HFF-Myc (cell line): ENCODE measurements at regions not wholly inside any gene's neighbourhood (a gene's known extent, or its start where the extent isn't known, plus 50 kb on each side); places are given as distances from the start of the nearest gene placed in this dataset.

ENCODE experiments used
- DNase-seq: peaks from one replicate; pipeline ENCODE4 v3.0.0-alpha.2; 2011; ENCODE audit warnings: low read depth; ENCODE audit errors: extremely low read depth
- H3K4me3 ChIP-seq: replicated peaks from 2 replicates; pipeline ENCODE4 v1.5.1; 2011; ENCODE audit warnings: low read depth, mild to moderate bottlenecking, control low read depth, low read length
- TF ChIP-seq, protein P1 (sequence below): IDR thresholded peaks from 2 replicates; pipeline ENCODE4 v1.5.1; 2012; ENCODE audit warnings: mild to moderate bottlenecking, low read depth, low read length, control low read depth; ENCODE audit errors: missing control alignments

DNA sequence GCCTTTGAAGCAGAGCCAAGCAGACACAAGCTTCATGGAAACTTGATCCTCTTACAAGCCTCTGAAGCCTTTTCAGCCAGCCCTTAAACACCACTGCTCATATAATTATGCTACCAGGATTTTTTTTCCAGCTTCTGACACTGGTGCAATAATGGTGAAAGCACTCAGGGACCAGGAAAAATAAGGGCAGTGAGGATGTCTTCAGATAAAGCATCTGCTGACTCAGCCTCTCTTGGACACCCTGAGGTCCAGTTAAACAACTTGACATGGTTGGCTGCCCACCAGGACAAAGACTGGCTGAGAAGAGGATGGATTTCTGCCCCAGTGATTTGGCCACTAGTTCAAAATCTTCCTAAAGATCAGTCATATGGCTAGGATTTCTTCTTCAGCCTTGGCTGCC lies 124.2 kb upstream of the N4BP1 start:
- no peak for DNase-seq
- TF ChIP-seq, protein P1, sequence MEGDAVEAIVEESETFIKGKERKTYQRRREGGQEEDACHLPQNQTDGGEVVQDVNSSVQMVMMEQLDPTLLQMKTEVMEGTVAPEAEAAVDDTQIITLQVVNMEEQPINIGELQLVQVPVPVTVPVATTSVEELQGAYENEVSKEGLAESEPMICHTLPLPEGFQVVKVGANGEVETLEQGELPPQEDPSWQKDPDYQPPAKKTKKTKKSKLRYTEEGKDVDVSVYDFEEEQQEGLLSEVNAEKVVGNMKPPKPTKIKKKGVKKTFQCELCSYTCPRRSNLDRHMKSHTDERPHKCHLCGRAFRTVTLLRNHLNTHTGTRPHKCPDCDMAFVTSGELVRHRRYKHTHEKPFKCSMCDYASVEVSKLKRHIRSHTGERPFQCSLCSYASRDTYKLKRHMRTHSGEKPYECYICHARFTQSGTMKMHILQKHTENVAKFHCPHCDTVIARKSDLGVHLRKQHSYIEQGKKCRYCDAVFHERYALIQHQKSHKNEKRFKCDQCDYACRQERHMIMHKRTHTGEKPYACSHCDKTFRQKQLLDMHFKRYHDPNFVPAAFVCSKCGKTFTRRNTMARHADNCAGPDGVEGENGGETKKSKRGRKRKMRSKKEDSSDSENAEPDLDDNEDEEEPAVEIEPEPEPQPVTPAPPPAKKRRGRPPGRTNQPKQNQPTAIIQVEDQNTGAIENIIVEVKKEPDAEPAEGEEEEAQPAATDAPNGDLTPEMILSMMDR: no peak
- H3K4me3 ChIP-seq: no peak overlapping the region

DNA sequence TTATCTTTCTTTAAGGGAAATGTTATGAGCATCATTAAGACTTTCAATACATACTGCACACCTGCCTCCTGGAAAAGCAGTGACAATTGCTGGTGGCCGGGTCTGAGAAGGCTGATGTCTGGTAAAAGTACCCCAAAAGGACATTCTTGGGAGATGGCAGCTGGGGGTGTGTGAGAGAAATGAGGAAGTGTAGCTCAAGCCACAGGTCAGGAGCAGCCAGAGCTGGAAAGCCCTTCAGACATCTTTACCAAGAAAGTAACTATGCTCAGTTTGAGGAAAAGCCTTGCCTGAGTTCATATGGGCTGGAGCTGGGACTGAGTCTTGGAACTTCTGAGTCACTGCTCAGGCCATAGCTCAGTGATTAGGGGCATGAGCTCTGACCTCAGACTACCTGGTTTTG lies 94.7 kb upstream of the N4BP1 start:
- TF ChIP-seq, protein P1: no peak

DNA sequence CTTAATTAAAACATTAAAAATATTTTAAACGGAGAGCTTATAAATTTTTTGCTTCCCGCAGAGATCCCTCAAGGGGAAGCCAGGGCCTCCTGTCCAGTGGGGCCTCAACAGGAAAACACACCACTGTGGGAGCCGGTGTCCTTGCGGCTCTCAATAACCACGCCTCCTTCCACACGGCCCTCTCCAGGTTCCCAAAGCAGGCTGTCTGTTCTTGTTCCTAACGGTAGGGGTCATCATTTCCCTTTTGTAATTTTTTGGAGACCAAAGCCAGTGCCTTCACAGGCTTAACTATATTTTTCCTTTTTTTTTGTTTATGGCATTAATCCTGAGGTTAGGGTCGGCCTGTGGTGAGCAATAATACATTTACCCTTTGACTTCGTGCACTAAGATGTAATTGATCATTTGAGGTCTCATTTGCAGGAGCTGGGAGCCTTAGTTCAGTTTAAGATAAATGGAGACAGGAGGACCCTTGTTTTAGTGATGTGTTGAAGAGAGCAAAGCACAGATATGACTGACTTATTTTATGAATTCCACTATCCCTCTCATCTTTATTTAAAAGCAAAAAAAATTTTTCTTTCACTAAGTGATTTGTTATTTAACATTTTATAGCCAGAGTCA lies 77.5 kb upstream of the N4BP1 start:
- TF ChIP-seq, protein P1: peak; percentile 72
- no peak overlapping the region for H3K4me3 ChIP-seq
- peak; percentile 35 for DNase-seq

More for the DNA sequence above, 94.7 kb upstream of the N4BP1 start:
- no peak for DNase-seq
- no peak overlapping the region for H3K4me3 ChIP-seq

DNA sequence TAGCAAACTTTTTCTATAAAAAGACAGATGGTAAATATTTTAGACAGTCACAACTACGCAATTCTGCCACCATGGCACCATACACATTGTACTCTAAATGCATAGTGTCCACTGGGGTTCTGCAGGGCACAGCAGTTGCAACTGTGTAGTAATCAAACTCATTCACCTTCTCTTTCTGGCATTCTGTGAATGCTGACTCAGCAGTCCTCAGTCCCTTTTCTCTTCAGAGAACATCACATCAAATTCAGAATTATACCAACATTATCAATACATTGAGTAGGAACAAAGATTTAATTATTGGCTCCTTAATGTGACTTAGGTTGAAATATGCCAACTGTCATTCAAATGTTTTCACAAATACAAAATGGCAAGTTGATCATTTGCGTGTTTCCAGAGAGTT lies 74.2 kb upstream of the N4BP1 start:
- no peak for DNase-seq
- TF ChIP-seq, protein P1: no peak
- H3K4me3 ChIP-seq: no peak overlapping the region

DNA sequence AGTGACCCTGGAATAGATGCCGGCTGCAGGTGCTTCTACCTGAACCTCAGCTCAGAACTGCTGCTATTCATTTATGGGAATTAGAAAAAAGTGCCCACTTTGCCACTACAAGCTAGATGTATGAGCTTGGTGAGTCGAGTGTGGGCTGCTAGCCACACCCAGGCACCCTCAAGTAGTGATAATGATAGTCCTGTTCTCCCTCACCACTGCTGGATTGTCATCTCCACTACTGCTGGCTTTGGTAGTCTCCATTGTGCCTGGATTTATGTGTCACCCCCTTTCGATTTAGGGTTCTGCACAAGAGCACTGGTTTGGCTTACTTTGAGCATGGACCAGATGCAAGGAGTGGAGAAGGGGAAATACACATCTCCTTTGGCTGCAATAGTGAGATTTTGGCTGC lies 73.0 kb upstream of the N4BP1 start:
- TF ChIP-seq, protein P1: no peak
- H3K4me3 ChIP-seq: no peak overlapping the region
- DNase-seq: no peak

DNA sequence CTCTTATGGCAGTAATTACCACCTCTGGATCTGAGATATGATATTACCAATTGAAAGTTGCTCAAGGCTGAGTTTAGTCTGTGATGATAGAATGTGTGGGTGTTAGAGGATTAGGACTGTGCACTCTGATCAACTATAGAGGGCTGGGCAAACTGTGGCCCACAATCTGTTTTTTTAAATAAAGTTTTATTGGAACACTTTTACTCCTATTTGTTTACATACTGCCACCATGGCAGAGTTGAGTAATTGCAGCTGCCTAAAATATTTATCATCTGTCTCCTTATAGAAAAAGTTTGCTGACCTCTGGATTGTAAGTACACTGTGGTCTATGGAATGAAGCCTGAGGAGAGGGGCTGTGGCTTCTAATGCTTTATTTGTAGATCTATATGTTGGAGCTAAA lies 71.5 kb upstream of the N4BP1 start:
- H3K4me3 ChIP-seq: no peak overlapping the region
- TF ChIP-seq, protein P1: no peak
- DNase-seq: no peak

DNA sequence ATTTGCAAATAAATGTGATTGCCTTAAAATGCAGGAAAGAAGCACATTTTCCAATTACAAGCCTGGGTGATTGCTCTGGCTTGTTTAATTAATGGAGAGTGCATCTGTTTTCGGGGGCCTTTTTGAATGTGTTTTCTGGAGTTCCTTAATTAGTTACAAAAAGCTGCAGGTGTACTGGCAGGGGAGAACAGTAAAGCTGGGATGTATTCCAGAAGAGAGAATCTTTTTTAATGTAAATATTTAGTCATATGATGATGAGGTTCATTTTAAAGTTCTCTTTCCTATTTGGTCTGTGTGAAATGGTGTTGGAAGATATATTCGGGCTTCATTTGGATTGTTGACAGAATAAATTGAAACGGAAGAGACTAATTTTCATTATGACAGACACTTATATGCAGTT lies 70.9 kb upstream of the N4BP1 start:
- DNase-seq: no peak
- TF ChIP-seq, protein P1: no peak
- H3K4me3 ChIP-seq: no peak overlapping the region
